Neural crest cell (in vitro differentiated cells): ENCODE measurements at regions not wholly inside any gene's neighbourhood (a gene's known extent, or its start where the extent isn't known, plus 50 kb on each side); places are given as distances from the start of the nearest gene placed in this dataset.

ENCODE experiments used
- DNase-seq: peaks from one replicate; pipeline ENCODE4 v3.0.0; 2021; ENCODE audit warnings: low read depth, mixed read lengths, low spot score
- H3K27ac Mint-ChIP-seq: one replicate; pipeline ENCODE4 v1.8.0; 2021; ENCODE audit warnings: mild to moderate bottlenecking, mixed read lengths; ENCODE audit not compliant: unreplicated experiment
- H3K27me3 Mint-ChIP-seq: 2 replicates; pipeline ENCODE4 v1.8.0; 2021; ENCODE audit warnings: low read depth, mild to moderate bottlenecking, mixed read lengths
- H3K36me3 Mint-ChIP-seq: 2 replicates; pipeline ENCODE4 v1.8.0; 2021; ENCODE audit warnings: low read depth, mild to moderate bottlenecking, mixed read lengths
- H3K4me1 Mint-ChIP-seq: 2 replicates; pipeline ENCODE4 v1.8.0; 2021; ENCODE audit warnings: mixed read lengths
- H3K4me3 Mint-ChIP-seq: one replicate; pipeline ENCODE4 v1.8.0; 2021; ENCODE audit warnings: mild to moderate bottlenecking, mixed read lengths
- H3K9me3 Mint-ChIP-seq: 2 replicates; pipeline ENCODE4 v1.8.0; 2021; ENCODE audit warnings: mixed read lengths
- CTCF ChIP-seq: fragments of 200-600 bp; sonication (generic); conservative IDR thresholded peaks from 2 replicates; pipeline ENCODE4 v1.5.0; 2021; ENCODE audit warnings: antibody characterized with exemption, mild to moderate bottlenecking

- H3K4me3 Mint-ChIP-seq: no peak overlapping the region
- DNase-seq: no peak
Measured at GRCh38 chr2:239790721-239791120, 234.4 kb downstream of the NDUFA10 start.

GRCh38 chr2:239790313-239790712 lies 234.8 kb downstream of the NDUFA10 start:
- H3K4me1 Mint-ChIP-seq: peaks cover 19% of the 10 kb centered on the region

More at GRCh38 chr2:239790721-239791120, 234.4 kb downstream of the NDUFA10 start:
- Mint-ChIP-seq H3K27ac (no peak overlapping the region), H3K36me3 (no peaks in the 10 kb centered on the region), H3K4me1 (peaks cover 19% of the 10 kb centered on the region), H3K27me3 (no peaks in the 10 kb centered on the region), H3K9me3 (no peaks in the 10 kb centered on the region)
- TF ChIP-seq CTCF: no peak

GRCh38 chr2:239789711-239790110 lies 235.4 kb downstream of the NDUFA10 start:
- Mint-ChIP-seq H3K4me3 (no peak overlapping the region), H3K4me1 (peaks cover 19% of the 10 kb centered on the region), H3K27me3 (peaks cover 2% of the 10 kb centered on the region), H3K36me3 (no peaks in the 10 kb centered on the region), H3K9me3 (no peaks in the 10 kb centered on the region), H3K27ac (no peak overlapping the region)
- no peak for TF ChIP-seq CTCF
- no peak for DNase-seq

More at GRCh38 chr2:239790313-239790712, 234.8 kb downstream of the NDUFA10 start:
- TF ChIP-seq CTCF: no peak
- H3K27ac Mint-ChIP-seq: no peak overlapping the region
- H3K4me3 Mint-ChIP-seq: no peak overlapping the region
- no peak for DNase-seq
- H3K36me3 Mint-ChIP-seq: no peaks in the 10 kb centered on the region
- no peaks in the 10 kb centered on the region for H3K9me3 Mint-ChIP-seq
- no peaks in the 10 kb centered on the region for H3K27me3 Mint-ChIP-seq

GRCh38 chr2:239788576-239789098 lies 236.5 kb downstream of the NDUFA10 start:
- no peaks in the 10 kb centered on the region for H3K9me3 Mint-ChIP-seq
- H3K27me3 Mint-ChIP-seq: peaks cover 2% of the 10 kb centered on the region
- peaks cover 25% of the 10 kb centered on the region for H3K4me1 Mint-ChIP-seq
- no peak overlapping the region for H3K27ac Mint-ChIP-seq
- no peak for DNase-seq
- H3K36me3 Mint-ChIP-seq: no peaks in the 10 kb centered on the region
- H3K4me3 Mint-ChIP-seq: no peak overlapping the region
- TF ChIP-seq CTCF: no peak

GRCh38 chr2:239787538-239788050 lies 237.5 kb downstream of the NDUFA10 start:
- peaks cover 2% of the 10 kb centered on the region for H3K9me3 Mint-ChIP-seq
- peaks cover 26% of the 10 kb centered on the region for H3K4me1 Mint-ChIP-seq
- no peak overlapping the region for H3K4me3 Mint-ChIP-seq
- no peak for TF ChIP-seq CTCF
- no peak for DNase-seq
- peaks cover 2% of the 10 kb centered on the region for H3K27me3 Mint-ChIP-seq
- no peak overlapping the region for H3K27ac Mint-ChIP-seq
- no peaks in the 10 kb centered on the region for H3K36me3 Mint-ChIP-seq
